Naive B cell (primary cell): ENCODE measurements at regions not wholly inside any gene's neighbourhood (a gene's known extent, or its start where the extent isn't known, plus 50 kb on each side); places are given as distances from the start of the nearest gene placed in this dataset.

Experiments
- ATAC-seq, 2 donors: fragments of 150-1000 bp; cut with Tn5 transposase; 2 replicates each; pipeline ENCODE4 v1.10.0; 2021; ENCODE audit warnings: low read depth in 2 of 2, mild to moderate bottlenecking in 2 of 2, moderate library complexity in 2 of 2
- DNase-seq: peaks from one replicate; pipeline ENCODE4 v3.0.0; 2022
- H3K27ac Mint-ChIP-seq, 6 donors: one replicate each; pipeline ENCODE4 v1.8.0; 2020 to 2022; ENCODE audit warnings: mild to moderate bottlenecking in 6 of 6, mixed read lengths in 6 of 6, moderate library complexity in 5 of 6, inconsistent platforms in 2 of 6
- H3K27me3 Mint-ChIP-seq, 3 donors: one replicate each; pipeline ENCODE4 v1.8.0; 2021 to 2022; ENCODE audit warnings: mixed read lengths in 3 of 3, mild to moderate bottlenecking in 1 of 3
- H3K36me3 Mint-ChIP-seq, 2 donors: one replicate each; pipeline ENCODE4 v1.8.0; 2020 to 2022; ENCODE audit warnings: mixed read lengths in 2 of 2, inconsistent platforms in 1 of 2, mild to moderate bottlenecking in 1 of 2
- H3K4me1 Mint-ChIP-seq, 3 donors: one replicate each; pipeline ENCODE4 v1.8.0; 2020 to 2022; ENCODE audit warnings: mixed read lengths in 3 of 3, inconsistent platforms in 1 of 3, mild to moderate bottlenecking in 1 of 3, moderate library complexity in 1 of 3
- H3K4me3 Mint-ChIP-seq, 8 donors: one replicate each; pipeline ENCODE4 v1.8.0; 2020 to 2022; ENCODE audit warnings: mild to moderate bottlenecking in 8 of 8, mixed read lengths in 8 of 8, moderate library complexity in 8 of 8, inconsistent platforms in 2 of 8
- H3K9me3 Mint-ChIP-seq, 7 donors: one replicate each; pipeline ENCODE4 v1.8.0; 2020 to 2022; ENCODE audit warnings: mixed read lengths in 7 of 7, mild to moderate bottlenecking in 5 of 7, inconsistent platforms in 2 of 7, moderate library complexity in 1 of 7

- Mint-ChIP-seq H3K27ac (no peak overlapping the region), H3K4me3 (no peak overlapping the region), H3K4me1 (no peaks in the 10 kb centered on the region), H3K27me3 (no peaks in the 10 kb centered on the region), H3K9me3 (no peaks in the 10 kb centered on the region), H3K36me3 (no peaks in the 10 kb centered on the region)
- ATAC-seq (no peak), DNase-seq (no peak)
These were observed 339.9 kb downstream of the FBXO8 start for GRCh38 chr4:173943547-173943946.

DNA sequence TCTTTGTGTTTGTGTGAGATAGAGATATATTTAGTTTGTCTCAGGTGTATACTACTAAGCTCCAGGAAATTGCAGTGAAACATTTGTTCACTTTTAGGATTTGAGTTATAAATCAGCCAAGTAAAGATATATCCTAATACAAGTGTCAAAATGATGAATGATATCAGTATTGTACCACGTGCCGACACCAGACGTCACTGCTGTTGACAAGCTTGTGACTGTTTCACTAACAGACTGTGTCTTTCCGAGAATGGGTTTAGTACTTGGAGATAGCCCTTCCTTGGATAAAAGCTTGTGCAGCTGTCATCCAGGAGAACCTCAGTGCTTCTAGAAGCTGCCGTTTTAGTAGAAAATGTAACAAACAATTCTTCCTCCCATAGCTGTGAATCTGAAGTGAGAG, 343.3 kb downstream of the FBXO8 start:
- Mint-ChIP-seq H3K27me3 (peaks cover 0 to 7% (median 0%) of the 10 kb centered on the region in 3 donors), H3K27ac (no peak overlapping the region), H3K4me1 (no peaks in the 10 kb centered on the region), H3K9me3 (no peaks in the 10 kb centered on the region), H3K4me3 (no peak overlapping the region), H3K36me3 (no peaks in the 10 kb centered on the region)
- DNase-seq (no peak), ATAC-seq (no peak)

DNA sequence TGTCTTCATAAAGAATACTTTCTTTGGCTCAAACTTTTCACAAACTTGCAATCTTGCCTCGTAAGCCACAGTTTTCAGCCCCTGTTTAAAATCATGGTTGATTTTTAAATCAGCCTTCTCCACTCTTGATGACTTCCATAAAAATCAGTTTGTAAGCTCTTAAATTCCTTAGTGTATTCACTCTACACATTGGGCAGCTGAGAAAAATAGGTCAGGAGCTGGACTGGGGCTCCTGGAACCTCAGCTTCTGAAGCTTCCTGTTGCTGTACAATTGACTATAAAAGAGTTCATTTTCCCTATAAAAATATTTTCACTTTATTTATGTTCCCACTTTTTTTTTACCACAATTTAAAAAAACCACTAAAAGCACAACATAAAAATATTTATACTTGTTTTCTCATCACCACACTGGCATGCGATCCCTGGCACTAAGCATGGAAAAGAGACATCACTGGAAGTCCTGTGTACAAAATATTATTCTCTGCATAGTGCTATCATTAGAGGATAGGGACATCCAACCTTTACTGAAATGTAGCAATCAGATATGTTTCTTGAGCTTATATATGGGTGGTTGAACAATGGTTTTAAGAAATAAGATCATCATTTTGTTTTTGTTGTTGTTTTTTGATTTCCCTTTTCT, 345.7 kb downstream of the FBXO8 start:
- H3K36me3 Mint-ChIP-seq: no peaks in the 10 kb centered on the region
- peak overlapping the region in 1 of 8 donors; percentile 29 for H3K4me3 Mint-ChIP-seq
- H3K4me1 Mint-ChIP-seq: no peaks in the 10 kb centered on the region
- no peak for ATAC-seq
- peak overlapping the region in 1 of 6 donors; percentile 27 for H3K27ac Mint-ChIP-seq
- H3K27me3 Mint-ChIP-seq: peaks cover 0 to 7% (median 0%) of the 10 kb centered on the region in 3 donors
- DNase-seq: no peak
- no peaks in the 10 kb centered on the region for H3K9me3 Mint-ChIP-seq

DNA sequence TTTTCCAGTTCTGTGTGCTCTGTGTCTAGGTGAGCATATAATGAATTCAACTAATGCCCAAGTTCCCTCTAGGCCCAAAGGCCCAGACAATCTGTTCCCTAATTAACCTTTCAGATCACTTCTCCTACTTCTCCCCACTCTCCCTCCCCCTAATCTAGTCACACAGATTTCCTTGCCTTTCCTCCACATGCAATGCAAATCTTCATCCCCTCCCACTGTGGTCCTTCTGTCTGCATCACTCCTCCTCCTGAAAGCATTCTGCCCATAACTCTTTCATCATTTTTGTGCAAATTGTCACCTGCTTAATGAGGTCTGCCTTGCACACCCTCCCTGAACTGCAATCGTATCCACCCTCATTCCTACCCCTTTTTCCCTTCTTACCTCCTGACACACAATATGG, 346.6 kb downstream of the FBXO8 start:
- DNase-seq: no peak
- Mint-ChIP-seq H3K4me3 (peak overlapping the region in 1 of 8 donors; percentile 29), H3K4me1 (no peaks in the 10 kb centered on the region), H3K9me3 (no peaks in the 10 kb centered on the region), H3K27me3 (peaks cover 0 to 7% (median 0%) of the 10 kb centered on the region in 3 donors), H3K36me3 (no peaks in the 10 kb centered on the region), H3K27ac (no peak overlapping the region)
- no peak for ATAC-seq

GRCh38 chr4:173935622-173936405, 347.7 kb downstream of the FBXO8 start:
- no peak overlapping the region for H3K4me3 Mint-ChIP-seq

GRCh38 chr4:173934933-173935620, 348.4 kb downstream of the FBXO8 start:
- Mint-ChIP-seq H3K36me3 (no peaks in the 10 kb centered on the region), H3K9me3 (no peaks in the 10 kb centered on the region), H3K4me3 (no peak overlapping the region), H3K4me1 (no peaks in the 10 kb centered on the region), H3K27ac (no peak overlapping the region), H3K27me3 (peaks cover 0 to 7% (median 0%) of the 10 kb centered on the region in 3 donors)
- no peak for ATAC-seq
- DNase-seq: no peak

More at GRCh38 chr4:173935622-173936405, 347.7 kb downstream of the FBXO8 start:
- H3K27me3 Mint-ChIP-seq: peaks cover 0 to 7% (median 0%) of the 10 kb centered on the region in 3 donors
- H3K36me3 Mint-ChIP-seq: no peaks in the 10 kb centered on the region
- H3K27ac Mint-ChIP-seq: no peak overlapping the region
- no peak for ATAC-seq
- no peaks in the 10 kb centered on the region for H3K4me1 Mint-ChIP-seq
- H3K9me3 Mint-ChIP-seq: no peaks in the 10 kb centered on the region
- no peak for DNase-seq

DNA sequence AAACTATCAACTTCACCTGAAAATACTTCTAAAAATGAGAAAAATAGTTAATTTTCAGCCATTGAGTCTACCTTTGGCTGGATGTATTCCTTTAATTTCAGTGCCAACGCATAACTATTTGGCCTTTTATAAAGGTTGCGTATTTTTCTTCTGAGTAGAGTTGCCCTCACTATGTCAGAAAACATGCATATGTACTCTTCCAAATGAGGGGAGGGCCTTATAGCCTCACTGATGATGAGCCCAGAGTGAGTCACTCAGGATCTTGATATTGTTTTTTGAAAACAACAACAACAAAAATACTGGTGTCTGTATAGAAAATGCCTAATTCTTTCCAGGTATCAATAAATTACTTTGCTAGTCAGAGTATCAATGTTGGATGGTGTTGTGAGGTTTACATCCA, 349.3 kb downstream of the FBXO8 start:
- ATAC-seq: no peak
- Mint-ChIP-seq H3K4me3 (no peak overlapping the region), H3K36me3 (no peaks in the 10 kb centered on the region), H3K27ac (no peak overlapping the region), H3K4me1 (no peaks in the 10 kb centered on the region), H3K9me3 (no peaks in the 10 kb centered on the region), H3K27me3 (peaks cover 0 to 7% (median 0%) of the 10 kb centered on the region in 3 donors)
- no peak for DNase-seq

GRCh38 chr4:173932701-173933100, 350.8 kb downstream of the FBXO8 start:
- no peak for ATAC-seq
- H3K27me3 Mint-ChIP-seq: peaks cover 0 to 7% (median 0%) of the 10 kb centered on the region in 3 donors

GRCh38 chr4:173930329-173930967, 353.0 kb downstream of the FBXO8 start:
- Mint-ChIP-seq H3K27ac (no peak overlapping the region), H3K36me3 (no peaks in the 10 kb centered on the region), H3K9me3 (peaks cover 0 to 5% (median 0%) of the 10 kb centered on the region in 7 donors), H3K27me3 (no peaks in the 10 kb centered on the region), H3K4me1 (no peaks in the 10 kb centered on the region), H3K4me3 (no peak overlapping the region)
- no peak for DNase-seq
- ATAC-seq: no peak

More at GRCh38 chr4:173932701-173933100, 350.8 kb downstream of the FBXO8 start:
- H3K4me1 Mint-ChIP-seq: no peaks in the 10 kb centered on the region
- DNase-seq: no peak
- no peaks in the 10 kb centered on the region for H3K36me3 Mint-ChIP-seq
- H3K4me3 Mint-ChIP-seq: no peak overlapping the region
- H3K27ac Mint-ChIP-seq: no peak overlapping the region
- no peaks in the 10 kb centered on the region for H3K9me3 Mint-ChIP-seq

DNA sequence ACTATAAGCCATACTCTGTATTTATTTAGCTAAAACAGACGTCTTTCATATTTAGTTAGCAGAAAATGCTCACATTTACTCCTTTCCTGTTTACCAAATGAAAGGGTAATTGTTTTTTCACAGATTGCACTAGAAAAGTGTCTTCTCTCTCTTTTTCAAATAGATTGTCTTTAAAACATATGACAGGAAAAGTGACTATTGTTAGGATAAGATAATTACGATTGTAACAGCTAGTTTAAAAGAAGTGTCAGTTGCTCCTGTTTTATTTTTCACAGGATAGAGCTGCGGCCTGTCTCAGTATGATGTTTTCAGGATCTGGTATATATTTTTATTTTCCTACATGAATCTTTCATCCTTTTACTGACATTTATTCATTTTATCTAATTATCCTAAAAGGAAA, 353.5 kb downstream of the FBXO8 start:
- DNase-seq (no peak), ATAC-seq (no peak)
- Mint-ChIP-seq H3K36me3 (no peaks in the 10 kb centered on the region), H3K4me1 (no peaks in the 10 kb centered on the region), H3K9me3 (peaks cover 0 to 5% (median 0%) of the 10 kb centered on the region in 7 donors), H3K4me3 (no peak overlapping the region), H3K27me3 (no peaks in the 10 kb centered on the region), H3K27ac (no peak overlapping the region)

GRCh38 chr4:173924561-173924960, 358.9 kb downstream of the FBXO8 start:
- Mint-ChIP-seq H3K36me3 (no peaks in the 10 kb centered on the region), H3K27ac (no peak overlapping the region), H3K4me3 (no peak overlapping the region), H3K4me1 (no peaks in the 10 kb centered on the region), H3K27me3 (no peaks in the 10 kb centered on the region), H3K9me3 (peaks cover 0 to 5% (median 0%) of the 10 kb centered on the region in 7 donors)
- ATAC-seq (no peak), DNase-seq (no peak)

DNA sequence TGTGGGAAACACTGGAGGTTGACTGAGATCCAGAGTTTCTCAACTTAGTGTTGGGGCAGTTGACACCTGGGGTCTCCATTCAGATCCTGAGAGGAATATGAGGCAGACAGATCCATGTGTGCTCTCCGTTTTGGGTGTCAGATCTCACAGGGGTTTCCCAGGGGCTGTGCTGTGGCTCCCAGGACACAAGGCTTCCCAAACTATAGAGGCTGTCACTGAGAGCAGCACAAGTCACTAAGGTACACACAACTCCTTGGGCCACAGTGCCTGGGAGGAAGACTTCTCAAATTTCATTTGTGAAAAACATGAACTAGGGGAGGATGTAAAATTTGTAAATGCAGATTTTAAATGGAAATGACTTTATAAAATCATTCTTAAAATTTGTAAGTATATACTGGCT, 363.6 kb downstream of the FBXO8 start:
- H3K27ac Mint-ChIP-seq: no peak overlapping the region
- peaks cover 0 to 5% (median 0%) of the 10 kb centered on the region in 7 donors for H3K9me3 Mint-ChIP-seq
- no peaks in the 10 kb centered on the region for H3K4me1 Mint-ChIP-seq
- no peaks in the 10 kb centered on the region for H3K36me3 Mint-ChIP-seq
- no peak for ATAC-seq
- DNase-seq: no peak
- H3K4me3 Mint-ChIP-seq: no peak overlapping the region
- H3K27me3 Mint-ChIP-seq: no peaks in the 10 kb centered on the region

DNA sequence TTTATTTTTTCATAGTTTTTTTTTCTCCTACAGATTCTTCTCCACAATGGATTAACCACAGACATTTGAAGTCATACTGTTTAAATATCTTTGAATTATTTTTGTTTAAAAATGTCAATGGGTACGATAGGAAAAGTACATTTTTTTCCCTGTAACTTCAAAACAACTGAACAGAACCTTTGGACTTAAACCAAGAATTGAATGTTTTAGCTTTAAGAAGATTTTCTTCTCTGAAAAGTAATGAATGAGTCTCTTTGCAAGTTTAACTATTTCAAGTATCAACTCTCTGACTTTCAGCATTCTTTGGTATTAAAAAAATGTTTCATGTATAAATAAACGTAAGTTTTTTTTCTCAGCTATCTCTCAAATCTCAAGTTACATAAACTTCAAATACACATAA, 364.3 kb downstream of the FBXO8 start:
- Mint-ChIP-seq H3K4me1 (no peaks in the 10 kb centered on the region), H3K4me3 (no peak overlapping the region), H3K9me3 (peaks cover 0 to 6% (median 0%) of the 10 kb centered on the region in 7 donors), H3K27ac (no peak overlapping the region), H3K27me3 (no peaks in the 10 kb centered on the region), H3K36me3 (no peaks in the 10 kb centered on the region)
- DNase-seq (no peak), ATAC-seq (no peak)
